Stimulated activated CD4-positive, alpha-beta T cell treated with anti-CD3 and anti-CD28 coated beads, Interleukin-1b, Interleukin-23, amount 100 ng/mL, for 1 hour (primary cell): ENCODE measurements at regions not wholly inside any gene's neighbourhood (a gene's known extent, or its start where the extent isn't known, plus 50 kb on each side); places are given as distances from the start of the nearest gene placed in this dataset.
"Not testable (repeated sequence)": the region's sequence is repeated elsewhere in the genome, so short reads cannot be mapped to it uniquely, and the experiment has no call there.

Experiments
- DNase-seq, 2 donors: peaks; one replicate each; pipeline ENCODE4 v3.0.0-alpha.2; 2020; ENCODE audit warnings: low read depth in 2 of 2

- no peak for DNase-seq
These were observed 709.7 kb downstream of the PTPRU start for GRCh38 chr1:29946057-29946456.

GRCh38 chr1:29945426-29945825 lies 709.1 kb downstream of the PTPRU start:
- no peak for DNase-seq

GRCh38 chr1:29944253-29944905 lies 708.1 kb downstream of the PTPRU start:
- DNase-seq, result no peak

GRCh38 chr1:29943034-29943433 lies 706.7 kb downstream of the PTPRU start:
- no peak for DNase-seq

- DNase-seq, result no peak
These were observed 702.8 kb downstream of the PTPRU start for GRCh38 chr1:29939079-29939478.

DNA sequence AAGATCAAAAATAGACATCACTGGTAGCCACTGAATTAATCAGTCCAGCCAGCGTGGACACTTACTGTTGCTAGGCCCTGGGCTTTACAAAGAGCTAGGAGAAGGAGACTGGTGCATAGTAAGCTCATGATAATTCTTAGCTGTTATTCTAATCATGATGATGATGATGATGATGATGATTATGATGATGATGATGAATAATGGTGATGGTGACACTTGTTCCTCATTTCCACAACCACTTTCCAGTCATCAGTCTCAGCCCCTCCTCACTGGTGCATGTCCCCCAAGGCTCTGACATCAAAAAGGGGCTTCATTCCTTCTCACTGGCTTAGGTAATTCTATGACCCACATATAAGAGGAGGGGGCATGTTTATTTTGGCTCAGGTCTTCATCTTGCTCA lies 701.0 kb downstream of the PTPRU start:
- no peak for DNase-seq

- DNase-seq, result no peak
These were observed 699.8 kb downstream of the PTPRU start for GRCh38 chr1:29936031-29936544.

DNA sequence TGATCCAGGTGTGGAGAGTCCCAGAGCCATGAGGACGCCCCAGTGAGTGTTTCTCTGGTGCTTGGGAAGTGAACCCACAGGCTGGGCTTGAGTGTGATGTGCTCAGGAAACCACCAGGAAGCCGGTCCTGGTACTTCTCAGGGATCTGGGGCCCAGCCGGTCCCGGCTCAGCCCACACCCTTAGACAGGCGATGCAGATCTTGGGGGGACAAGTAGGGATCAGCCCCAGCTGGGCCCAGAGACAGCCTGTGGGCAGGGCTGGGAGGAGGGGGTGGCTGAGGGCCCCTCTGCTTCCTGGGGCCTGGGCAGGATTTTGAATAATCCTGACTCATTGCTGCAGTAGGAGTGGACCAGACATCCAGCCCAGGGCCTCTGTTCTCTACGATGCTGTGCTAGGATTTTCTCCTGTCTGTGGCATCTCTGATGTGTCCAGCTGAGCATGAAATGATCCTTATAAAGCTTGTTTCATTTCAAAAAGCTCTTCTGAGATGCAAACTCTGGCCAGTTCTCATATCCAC lies 698.0 kb downstream of the PTPRU start:
- DNase-seq, result no peak

DNA sequence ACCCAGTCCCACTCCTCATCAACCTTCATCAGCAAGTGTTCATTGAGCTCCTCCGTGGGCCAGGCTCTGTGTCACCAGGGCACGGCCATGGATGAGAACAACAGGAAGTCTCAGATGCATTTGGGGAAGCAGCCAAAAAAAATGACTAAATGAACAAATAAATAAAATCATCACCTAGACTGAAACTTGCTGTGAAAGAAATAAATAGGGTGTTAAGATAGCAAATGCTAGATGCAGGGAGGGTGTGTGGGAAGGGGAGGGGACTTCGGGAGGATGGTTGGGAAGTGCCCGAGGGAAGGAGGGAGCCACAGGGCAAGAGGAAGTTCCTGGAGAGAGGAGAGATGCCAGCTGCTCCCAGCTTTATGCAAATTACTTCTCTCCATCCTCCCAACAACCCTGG lies 696.7 kb downstream of the PTPRU start:
- no peak for DNase-seq

DNA sequence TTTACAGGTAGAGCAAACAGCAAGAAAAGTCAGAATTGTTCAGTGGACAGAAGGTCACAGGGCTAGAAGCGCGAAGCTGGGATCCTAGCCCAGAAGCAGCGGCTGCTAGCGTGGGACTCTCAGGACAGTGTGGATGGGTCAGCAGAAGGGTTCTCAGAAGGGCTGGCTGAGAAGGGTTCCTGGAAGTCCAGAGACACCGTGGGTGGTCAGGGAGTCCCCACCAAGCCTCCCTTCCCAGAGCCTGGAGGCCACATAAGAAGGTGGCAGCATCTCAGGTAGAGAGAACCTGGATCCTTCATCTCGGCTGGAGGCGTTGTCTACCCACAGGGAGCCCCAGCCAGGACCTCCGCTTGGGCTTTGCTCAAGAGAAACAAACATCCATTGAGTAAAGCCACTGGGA lies 696.3 kb downstream of the PTPRU start:
- no peak for DNase-seq

DNA sequence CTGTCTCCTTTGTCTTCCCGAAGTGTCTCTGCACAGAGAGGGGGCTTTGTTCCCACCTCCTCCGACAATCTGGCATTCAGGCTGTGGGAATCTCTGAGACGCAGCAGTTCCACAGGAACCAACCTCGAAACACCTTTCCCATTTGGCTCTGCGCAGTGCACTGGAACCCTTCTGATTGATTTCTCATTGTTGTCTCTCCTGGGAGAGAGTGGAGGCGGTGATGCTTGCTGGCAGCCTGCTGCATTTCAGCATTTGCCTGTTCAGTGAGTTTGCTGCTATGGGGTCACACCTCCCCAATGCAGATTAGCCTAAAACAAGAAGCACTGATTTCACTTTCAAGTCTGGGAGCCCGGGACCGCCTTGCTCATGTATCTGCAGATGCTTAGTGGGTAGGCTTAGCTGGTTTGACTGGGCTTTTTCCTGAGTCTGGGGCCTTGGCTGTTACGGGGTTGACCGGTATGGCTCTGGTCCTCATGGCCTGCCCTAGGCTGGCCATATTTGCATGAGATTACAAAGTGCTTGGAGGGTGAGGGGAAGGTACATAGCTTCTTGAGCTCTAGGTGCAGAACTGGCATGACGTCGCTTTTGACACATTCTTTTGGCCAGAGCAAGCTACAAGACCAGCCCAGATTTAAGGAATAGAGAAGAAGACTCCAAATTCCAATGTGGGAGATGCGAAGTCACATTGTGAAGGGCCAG lies 695.3 kb downstream of the PTPRU start:
- DNase-seq, result no peak

GRCh38 chr1:29925058-29925457 lies 688.7 kb downstream of the PTPRU start:
- no peak for DNase-seq

DNA sequence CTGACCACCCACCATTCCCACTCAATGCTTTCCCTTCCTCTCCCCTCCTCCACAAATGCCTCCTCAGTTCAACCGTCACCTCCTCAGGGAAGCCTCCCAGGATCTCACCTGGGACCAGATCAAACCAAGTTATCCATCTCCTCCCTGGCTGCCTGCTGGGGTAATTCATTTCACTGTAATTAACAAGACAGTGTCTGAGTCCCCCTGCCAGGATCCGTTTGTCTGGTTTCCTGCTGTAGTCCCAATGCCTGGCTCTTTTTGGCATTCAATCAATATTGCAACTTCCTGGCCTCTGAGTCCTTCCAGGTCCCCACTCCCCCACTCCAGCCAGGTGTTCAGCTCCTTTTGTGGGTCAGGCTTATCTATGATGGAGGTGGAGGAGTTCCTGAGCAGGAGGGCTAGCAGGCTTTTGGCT lies 687.7 kb downstream of the PTPRU start:
- no peak for DNase-seq

DNA sequence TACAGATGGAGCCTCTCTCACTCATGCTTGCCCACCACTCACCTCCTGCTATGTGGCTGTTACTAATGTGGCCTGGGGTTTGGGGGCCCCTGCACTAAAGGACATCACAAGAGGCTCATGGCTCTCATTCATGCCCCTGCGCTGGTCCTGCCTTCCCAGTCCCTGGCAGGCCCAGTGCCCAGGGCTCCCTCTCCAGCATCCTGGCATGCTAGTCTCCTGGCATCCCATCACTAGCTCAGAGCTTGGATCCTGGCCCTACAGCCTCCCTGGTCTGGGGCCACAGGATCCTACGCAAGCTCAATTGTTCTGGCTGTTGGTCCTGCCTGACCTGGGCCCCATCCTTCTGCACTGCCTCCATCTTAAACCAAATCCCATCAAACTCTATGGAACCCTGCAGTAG lies 685.4 kb downstream of the PTPRU start:
- no peak for DNase-seq

GRCh38 chr1:29920784-29921183 lies 684.5 kb downstream of the PTPRU start:
- no peak for DNase-seq

GRCh38 chr1:29920316-29920715 lies 684.0 kb downstream of the PTPRU start:
- DNase-seq, result no peak

GRCh38 chr1:29919041-29919440 lies 682.7 kb downstream of the PTPRU start:
- DNase-seq, result not testable (repeated sequence)

DNA sequence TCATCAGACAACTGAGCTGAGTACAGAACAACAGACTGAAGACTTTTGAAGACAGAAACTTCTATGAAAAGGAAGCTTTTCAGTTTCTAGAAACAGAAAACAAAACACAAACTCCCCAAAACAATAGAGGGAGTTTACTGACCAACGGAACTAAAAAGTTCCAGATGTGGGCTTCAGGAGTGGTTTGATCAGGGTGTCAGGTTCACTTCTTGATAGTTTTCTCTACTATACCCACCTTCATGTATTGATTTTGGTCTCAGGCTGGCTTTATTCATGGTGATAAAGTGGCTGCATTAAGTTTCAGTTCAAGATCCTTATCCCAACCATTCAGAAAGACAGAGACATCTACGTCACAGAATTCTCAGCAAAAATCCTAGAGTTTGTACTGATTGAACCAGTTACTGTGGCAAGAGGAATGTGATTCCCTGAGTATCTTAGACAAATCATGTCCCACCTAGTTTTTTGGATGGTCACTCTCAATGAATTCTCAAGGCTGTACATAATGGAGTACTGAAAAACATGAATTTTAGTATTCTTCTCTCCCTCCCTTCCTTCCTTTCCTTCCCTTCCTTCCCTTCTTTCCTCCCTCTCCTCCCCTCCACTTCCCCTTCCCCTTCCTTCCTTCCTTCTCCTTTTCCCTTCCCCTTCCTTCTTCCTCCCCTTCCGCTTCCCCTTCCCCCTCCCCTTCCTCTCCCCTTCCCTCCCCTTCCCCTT lies 680.5 kb downstream of the PTPRU start:
- DNase-seq, result no peak

DNA sequence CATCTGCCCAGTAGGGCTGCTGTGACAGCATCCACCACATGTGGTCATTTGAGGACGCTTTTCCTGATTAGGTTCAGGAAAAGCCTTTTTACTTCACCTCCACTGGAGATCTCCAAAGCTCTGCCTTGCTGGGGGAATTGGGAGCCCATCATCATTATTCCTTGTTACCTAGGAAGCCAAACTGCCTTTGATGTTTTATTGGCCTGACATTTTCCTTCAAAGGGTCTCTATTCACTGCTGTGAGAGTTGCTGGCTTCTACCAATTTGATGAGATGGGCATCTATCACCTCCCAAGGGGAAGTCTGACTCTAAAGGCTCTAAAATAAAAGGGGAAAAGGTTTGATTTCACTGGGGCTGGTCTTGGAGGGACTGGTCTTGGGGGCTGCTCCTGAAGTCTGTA lies 678.6 kb downstream of the PTPRU start:
- DNase-seq, result no peak

DNA sequence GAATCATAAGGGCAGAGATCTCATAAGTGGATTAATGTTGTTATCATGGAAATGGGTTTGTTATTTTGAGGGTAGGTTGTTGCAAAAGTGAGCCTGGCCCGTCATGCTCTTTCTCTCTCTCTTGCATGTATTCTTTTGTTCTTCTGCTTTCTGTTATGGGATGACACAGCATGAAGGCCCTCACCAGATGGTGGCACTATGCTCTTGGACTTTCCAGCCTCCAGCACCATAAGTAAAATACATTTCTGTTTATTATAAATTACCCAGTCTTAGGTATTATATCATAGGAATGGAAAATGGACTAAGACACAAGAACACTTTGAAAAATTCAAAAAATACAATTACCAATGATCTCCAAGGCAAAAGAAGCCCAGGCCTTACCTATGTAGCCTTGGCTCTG lies 676.1 kb downstream of the PTPRU start:
- DNase-seq, result no peak

DNA sequence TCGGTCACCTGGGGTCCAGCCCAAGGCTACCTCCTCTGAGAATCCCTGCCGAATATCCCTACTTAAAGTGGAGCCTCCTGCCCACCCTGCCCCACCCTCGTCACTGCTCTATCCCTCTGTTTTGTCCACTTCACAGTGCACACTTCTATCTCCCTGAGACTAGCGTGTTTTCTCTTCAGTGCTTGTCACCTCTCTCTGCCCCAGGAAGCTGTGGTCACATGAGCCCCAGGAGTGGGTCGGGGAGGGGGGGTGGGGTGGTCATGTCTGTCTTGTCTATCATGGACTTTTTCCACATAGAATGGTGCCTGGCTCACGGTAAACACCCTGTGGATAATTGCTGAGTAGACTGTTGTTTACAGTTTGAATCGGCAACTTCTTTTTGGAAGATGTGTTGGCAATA lies 673.6 kb downstream of the PTPRU start:
- no peak for DNase-seq

DNA sequence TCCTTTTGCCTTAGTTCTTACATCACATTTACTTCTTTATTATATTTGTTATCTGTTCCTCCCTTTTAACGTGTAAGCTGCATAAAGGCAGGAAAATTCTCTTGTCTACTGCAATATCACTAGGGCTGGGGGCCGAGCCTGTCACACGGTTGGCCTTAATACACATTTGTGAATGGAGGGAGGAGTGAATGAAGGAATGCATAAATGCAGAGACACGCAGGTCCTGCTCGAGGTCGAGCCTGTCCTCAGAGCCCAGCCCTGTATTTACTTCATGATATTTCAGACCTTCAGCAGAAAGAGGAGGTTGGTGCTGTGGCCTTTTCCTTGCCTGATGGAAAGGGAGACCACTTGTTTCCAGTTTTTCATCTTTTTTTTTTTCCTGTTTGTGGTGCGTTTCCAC lies 671.3 kb downstream of the PTPRU start:
- no peak for DNase-seq

- DNase-seq, result no peak
These were observed 670.6 kb downstream of the PTPRU start for GRCh38 chr1:29906927-29907326.
